Stimulated activated CD4-positive, alpha-beta T cell treated with anti-CD3 and anti-CD28 coated beads, Interleukin-4, amount 100 ng/mL, for 48 hours (primary cell): ENCODE measurements at regions not wholly inside any gene's neighbourhood (a gene's known extent, or its start where the extent isn't known, plus 50 kb on each side); places are given as distances from the start of the nearest gene placed in this dataset.

Source experiments
- DNase-seq, 2 donors: peaks; one replicate each; pipeline ENCODE4 v3.0.0-alpha.2; 2020; ENCODE audit warnings: low read depth in 2 of 2

DNA sequence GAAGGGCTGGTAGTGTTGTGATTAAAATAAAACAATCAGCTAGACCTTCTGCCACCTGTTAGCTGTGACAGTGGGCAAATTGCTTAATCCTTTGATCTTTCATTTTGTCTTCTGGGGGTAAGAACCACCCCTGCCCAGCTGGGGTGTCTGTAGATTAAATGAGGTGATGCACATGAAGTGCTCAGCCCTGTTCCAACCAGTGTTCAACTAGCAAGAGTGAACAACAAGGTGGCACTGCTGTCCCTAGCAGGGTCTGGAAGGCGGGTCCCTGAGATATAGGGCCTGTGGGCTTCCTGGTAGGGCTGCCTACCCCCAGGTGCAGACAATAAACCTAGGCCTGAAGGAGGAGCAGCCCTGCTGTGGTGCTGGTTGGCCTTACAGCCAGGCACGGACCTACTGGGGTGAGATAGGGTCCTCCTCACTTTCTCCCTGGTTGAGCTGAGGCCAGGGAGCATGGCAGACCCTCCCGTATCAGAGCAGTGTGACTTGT is 60.6 kb downstream of the ARL6IP4 start:
- DNase-seq: no peak

DNA sequence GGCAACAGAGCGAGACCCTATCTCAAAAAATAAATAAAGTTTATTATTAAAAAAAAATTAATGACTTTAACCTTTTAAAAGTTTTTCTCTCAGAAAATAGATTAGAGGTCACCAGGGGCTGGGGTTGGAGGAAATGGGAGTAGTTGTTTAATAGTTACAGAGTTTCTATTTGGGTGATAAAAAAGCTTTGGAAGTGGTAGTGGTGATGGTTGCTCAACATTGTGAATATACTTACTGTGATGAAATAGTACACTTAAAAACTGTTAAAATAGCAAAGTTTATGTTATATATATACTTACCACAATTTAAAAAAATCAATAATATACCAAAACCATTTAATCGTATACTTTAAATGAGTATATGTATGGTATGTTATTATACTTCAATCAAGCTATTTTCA is 59.6 kb downstream of the ARL6IP4 start:
- no peak for DNase-seq

DNA sequence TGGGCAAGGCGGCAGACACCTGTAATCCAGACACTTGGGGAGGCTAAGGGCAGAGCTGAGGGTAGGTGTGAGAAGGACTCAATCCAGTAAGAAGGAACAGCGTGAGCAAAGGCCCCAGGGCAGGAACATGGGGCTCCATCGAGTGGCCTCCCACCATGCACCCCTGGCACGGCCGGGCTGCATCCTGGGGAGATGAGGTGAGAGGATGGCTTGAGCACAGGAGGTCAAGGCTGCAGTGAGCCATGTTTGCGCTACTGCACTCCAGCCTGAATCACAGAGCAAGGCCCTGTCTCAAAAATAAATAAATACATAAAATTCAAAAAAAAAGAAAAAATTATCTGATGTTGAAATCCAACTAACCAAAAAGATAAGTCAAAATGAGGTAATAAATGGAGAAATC is 58.5 kb downstream of the ARL6IP4 start:
- no peak for DNase-seq

DNA sequence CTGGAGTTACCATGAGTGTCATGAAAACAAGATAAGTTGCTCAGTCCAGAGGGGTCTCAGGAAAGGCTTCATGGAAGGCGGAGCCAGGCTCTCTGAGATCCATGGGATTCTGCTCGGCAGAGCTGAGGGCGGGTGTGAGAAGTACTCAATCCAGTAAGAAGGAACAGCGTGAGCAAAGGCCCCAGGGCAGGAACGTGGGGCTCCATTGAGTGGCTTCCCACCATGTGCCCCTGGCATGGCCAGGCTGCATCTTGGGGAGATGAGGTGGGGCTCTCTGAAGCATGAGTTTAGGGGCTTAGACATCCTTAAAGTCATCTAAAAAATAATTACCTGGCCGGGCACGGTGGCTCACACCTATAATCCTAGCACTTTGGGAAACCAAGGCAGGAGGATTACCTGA is 58.0 kb downstream of the ARL6IP4 start:
- DNase-seq: no peak

DNA sequence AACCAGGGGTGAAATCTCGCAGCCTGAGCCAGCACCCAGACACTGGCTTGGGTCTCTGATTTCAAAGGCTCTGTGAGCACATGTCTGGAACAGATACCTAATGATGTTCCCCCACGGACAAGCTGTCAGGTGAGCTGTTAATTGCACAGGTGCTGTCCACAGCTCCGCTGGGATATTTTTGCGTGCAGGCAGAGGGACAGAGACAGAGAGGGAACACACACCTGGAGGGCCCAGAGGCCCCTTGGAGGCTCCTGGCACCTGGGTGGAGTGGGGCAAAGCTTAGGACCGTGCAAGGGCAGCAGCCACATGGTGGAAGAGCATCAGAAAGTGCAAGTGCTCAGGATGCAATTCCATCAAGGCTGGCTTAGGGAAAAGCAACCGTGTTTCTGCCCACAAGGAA is 57.3 kb downstream of the ARL6IP4 start:
- no peak for DNase-seq

DNA sequence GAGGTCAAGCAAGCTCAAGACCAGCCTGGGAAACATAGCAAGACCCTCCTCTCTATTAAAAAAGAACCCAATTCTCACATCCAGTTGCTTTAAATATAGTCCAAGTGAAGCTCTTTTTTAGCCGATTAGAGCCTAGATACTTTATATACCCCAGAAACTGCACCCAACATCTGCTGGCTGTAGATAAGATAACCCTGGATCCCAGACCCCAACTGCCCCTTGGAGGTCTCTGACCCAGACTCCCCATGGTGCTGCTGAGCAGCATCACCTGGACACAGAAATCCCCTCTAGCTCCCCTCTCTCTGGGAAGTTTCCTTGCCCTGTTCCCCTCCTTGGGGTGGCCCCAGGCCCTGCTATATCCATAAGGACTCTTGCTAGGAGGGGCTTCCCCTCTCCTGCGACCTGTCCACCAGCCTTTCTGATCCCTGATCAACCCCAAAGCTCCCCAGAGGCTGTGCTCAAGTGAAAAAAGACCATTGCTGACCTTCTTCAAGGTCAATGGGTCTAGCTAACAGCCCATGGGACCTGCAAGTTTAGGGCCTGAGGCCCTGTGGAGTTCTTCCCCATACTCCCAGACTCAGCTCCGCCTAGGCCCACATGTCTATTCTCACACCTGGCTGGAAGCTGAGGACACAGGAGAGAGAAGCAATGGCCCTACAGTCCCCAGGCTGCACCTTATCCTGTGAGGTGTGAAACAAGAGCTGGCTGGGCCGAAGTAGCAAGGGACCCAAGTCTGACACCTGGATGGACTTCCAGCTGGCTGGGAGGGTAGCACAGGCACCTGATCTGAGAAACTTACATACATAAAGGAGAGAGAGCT is 56.2 kb downstream of the ARL6IP4 start:
- no peak for DNase-seq

DNA sequence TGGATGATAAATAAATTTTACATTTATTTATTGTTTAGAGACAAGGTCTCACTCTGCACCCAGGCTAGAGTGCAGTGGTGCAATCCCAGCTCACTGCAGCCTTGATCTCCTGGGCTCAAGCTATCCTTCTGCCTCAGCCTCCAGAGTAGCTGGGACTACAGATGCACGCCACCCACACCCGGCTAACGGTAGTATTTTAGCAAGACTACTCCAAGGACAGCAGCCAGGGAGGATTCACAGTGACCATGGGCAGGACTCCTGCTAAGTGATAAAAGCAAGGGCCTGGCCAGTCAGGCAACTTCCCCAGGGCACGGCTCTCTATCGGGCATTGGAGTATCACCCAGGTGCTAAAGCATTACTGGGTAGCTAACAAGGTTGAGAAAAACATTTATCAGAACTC is 55.4 kb downstream of the ARL6IP4 start:
- no peak for DNase-seq

DNA sequence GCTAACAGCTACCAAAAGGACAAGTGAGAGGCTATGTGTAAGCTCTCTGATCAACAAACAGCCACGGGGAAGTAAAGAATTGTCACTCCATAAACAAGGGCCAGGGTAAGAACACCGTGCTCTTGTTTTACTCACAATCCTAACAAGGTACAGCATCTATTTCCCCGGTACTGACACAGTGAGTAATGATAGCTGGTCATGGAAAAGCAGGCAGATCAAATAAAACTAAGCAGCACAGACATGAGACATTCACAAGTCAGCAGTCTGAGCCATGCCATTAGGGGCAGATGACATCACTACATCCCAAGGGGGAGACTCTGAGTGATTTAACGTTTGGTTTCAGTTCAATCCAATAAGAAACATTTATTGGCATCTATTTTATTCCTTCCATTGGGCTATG is 54.4 kb downstream of the ARL6IP4 start:
- no peak for DNase-seq

DNA sequence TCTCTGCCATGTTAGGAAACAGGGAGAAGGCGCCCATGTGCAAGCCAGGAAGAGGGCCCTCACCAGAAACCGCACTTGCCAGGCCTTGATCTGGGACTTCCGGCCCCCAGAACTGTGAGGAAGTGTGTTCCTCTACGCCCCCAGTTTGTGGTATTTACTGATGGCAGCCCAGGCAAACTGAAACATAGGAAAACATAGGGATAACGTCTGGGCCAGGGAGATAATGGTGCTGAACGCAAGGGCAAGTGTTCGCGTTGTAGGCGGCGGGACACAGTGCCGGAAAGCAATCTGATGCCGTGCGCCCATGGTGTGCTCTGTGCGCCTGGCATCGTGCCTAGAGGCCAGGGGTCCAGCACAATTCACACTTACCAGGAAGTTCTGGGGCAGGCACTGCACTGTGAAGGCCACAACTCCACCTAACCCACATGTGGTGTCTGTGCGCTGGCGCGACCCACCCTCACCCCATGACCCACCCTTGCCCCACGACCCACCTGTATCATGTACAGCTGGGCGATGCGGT is 53.6 kb downstream of the ARL6IP4 start:
- DNase-seq: no peak

DNA sequence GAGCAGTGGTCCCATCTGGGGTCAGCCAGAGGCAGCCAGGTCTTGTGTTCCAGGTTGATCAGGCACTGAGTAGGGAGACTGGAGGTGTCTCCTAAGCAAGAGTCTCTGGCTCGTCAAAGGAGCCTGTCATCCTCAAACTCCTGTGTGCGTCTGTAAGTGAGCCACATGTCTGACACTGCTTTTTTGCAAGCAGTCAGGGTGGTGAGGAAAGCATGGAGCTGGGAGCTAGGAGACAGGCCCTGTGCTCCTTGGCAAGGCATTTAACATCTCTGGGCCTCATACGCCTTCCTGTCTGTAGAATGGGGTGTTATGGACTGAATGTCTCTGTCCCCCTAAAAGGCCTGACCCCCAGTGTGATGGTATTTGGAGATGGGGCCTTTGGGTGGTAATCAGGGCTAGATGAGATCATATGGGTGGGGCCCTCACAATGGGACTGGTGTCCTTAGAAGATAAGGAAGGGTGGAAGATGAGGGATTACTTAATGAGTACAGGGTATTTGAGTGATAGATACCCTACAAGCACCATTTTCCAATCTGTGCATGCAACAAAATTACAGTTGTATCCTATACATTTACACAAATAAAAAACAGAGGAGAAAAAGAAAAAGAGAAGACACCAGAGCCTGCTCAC is 53.0 kb downstream of the ARL6IP4 start:
- no peak for DNase-seq

DNA sequence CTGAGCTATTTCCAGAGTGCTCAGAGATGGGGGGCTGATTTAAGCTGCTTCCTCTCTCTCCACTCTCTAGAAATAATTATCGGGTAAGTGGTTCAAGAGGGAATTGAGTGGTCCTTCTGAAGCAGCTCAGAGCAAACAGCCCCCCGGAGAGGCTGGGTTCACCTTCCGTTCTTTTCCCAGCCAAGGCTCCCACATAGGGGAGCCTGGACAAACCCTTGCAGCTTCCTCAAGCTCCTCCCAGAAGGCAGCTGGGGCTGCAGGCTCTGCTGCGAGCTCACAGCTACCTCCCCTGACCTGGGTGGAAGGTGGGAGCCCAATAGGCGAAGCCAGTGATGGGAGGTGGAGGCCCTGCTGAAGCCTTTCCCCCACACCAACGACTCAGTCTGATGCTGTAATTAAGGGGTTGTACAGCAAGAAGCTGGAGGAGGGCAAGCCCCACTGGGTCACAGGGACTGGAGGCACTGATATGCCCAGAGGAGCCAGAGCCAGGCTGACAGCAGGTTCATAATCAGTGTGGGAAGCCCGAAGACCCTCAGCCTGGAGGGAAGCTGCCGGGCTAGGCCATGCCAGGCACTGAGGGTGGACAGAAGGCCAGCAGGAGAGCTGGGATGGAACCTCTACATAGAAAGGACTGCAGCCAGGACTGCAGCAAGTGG is 52.4 kb downstream of the ARL6IP4 start:
- DNase-seq: no peak
